ENCODE measurements at regions not wholly inside any gene's neighbourhood (a gene's known extent, or its start where the extent isn't known, plus 50 kb on each side); places are given as distances from the start of the nearest gene placed in this dataset.

GRCh38 chr16:87028481-87029320 lies 288.5 kb downstream of the C16orf95 start:
- H3K9ac ChIP-seq (ENCODE audit: control insufficient read depth, insufficient read depth, low read length), result no peak overlapping the region
- H3K4me1 ChIP-seq (ENCODE audit: control insufficient read depth, insufficient read depth, low read length), result no peaks in the 10 kb centered on the region
- no peak for DNase-seq (ENCODE audit: low read depth, low spot score)
- H3K27me3 ChIP-seq (replicated peaks in 1 of 2; ENCODE audit: control insufficient read depth in 2 of 2, insufficient read depth in 2 of 2, low read length in 1 of 2), result no peaks in the 10 kb centered on the region
- no peaks in the 10 kb centered on the region for H3K36me3 ChIP-seq (ENCODE audit: control insufficient read depth in 2 of 2, insufficient read depth in 2 of 2, low read length in 1 of 2)
- intact Hi-C loops (cut with micrococcal nuclease; ENCODE audit: unreplicated experiment), result no loop called here
- H3K9me3 ChIP-seq (replicated peaks; ENCODE audit: control insufficient read depth, insufficient read depth, low read length), result no peaks in the 10 kb centered on the region
- no peak overlapping the region for H2AFZ ChIP-seq (ENCODE audit: control insufficient read depth, low read depth, low read length)
- 30% methylated on average over 14 of the region's 14 CpGs for WGBS (ENCODE audit: insufficient coverage, insufficient replicate concordance, low lambda C conversion rate, missing lambda C conversion rate)
- in situ Hi-C loops (cut with MboI), result no loop called here
- no peak for FAIRE-seq
- H4K20me1 ChIP-seq (ENCODE audit: control insufficient read depth, insufficient read depth), result no peaks in the 10 kb centered on the region
- no peaks in the 10 kb centered on the region for H3K79me2 ChIP-seq (ENCODE audit: control insufficient read depth, insufficient read depth, low read length)
- ChIA-PET RAD21 (ENCODE audit: unreplicated experiment) (no interaction called here), CTCF (no interaction called here), POLR2A (no interaction called here), SMC1A (ENCODE audit: uncharacterized antibody, unreplicated experiment) (no interaction called here)
- TF ChIP-seq SMAD5 (IDR thresholded peaks at IDR 0.05; ENCODE audit: low read depth), result no peak
- TF ChIP-seq POLR2A (IDR thresholded peaks at IDR 0.05; ENCODE audit: low read depth, low read length), result no peak
- H3K4me3 ChIP-seq, result no peak overlapping the region
- no peak overlapping the region for H3K4me2 ChIP-seq (ENCODE audit: control insufficient read depth, insufficient read depth)
- ATAC-seq, result no peak
- H3K27ac ChIP-seq (ENCODE audit: control insufficient read depth, insufficient read depth), result no peak overlapping the region
- BruUV-seq (replicated peaks), result no TSS peak

GRCh38 chr16:87032554-87032953 lies 284.6 kb downstream of the C16orf95 start:
- in situ Hi-C loops (cut with MboI), result no loop called here
- no peak for FAIRE-seq
- CTCF ChIA-PET, result no interaction called here

More at GRCh38 chr16:87032554-87032953, 284.6 kb downstream of the C16orf95 start:
- RAD21 ChIA-PET (ENCODE audit: unreplicated experiment), result no interaction called here
- 21% methylated on average over 8 of the region's 8 CpGs for WGBS (ENCODE audit: insufficient coverage, insufficient replicate concordance, low lambda C conversion rate, missing lambda C conversion rate)
- DNase-seq (ENCODE audit: low read depth, low spot score) (no peak), ATAC-seq (no peak)
- POLR2A ChIA-PET, result no interaction called here
- no TSS peak for BruUV-seq (replicated peaks)
- TF ChIP-seq RFX5 (IDR thresholded peaks at IDR 0.05; ENCODE audit: low read depth, low read length) (no peak), RELB (IDR thresholded peaks at IDR 0.05; ENCODE audit: low read depth) (no peak), BACH1 (IDR thresholded peaks at IDR 0.05; ENCODE audit: borderline replicate concordance) (no peak), RCOR1 (conservative IDR thresholded peaks at IDR 0.05; ENCODE audit: low read depth, low read length) (no peak), TBL1XR1 (IDR thresholded peaks at IDR 0.05; ENCODE audit: low read depth, low read length) (no peak), TAF1 (IDR thresholded peaks at IDR 0.05; ENCODE audit: borderline replicate concordance, low read depth, low read length) (no peak), ATF7 (IDR thresholded peaks at IDR 0.05; ENCODE audit: low read depth) (no peak)
- Histone ChIP-seq H3K36me3 (ENCODE audit: control insufficient read depth in 2 of 2, insufficient read depth in 2 of 2, low read length in 1 of 2) (no peaks in the 10 kb centered on the region), H3K4me3 (no peak overlapping the region), H3K27me3 (replicated peaks in 1 of 2; ENCODE audit: control insufficient read depth in 2 of 2, insufficient read depth in 2 of 2, low read length in 1 of 2) (no peaks in the 10 kb centered on the region), H3K4me2 (ENCODE audit: control insufficient read depth, insufficient read depth) (no peak overlapping the region), H3K4me1 (ENCODE audit: control insufficient read depth, insufficient read depth, low read length) (no peaks in the 10 kb centered on the region), H4K20me1 (ENCODE audit: control insufficient read depth, insufficient read depth) (no peaks in the 10 kb centered on the region), H3K27ac (ENCODE audit: control insufficient read depth, insufficient read depth) (no peak overlapping the region), H3K79me2 (ENCODE audit: control insufficient read depth, insufficient read depth, low read length) (no peaks in the 10 kb centered on the region), H3K9me3 (replicated peaks; ENCODE audit: control insufficient read depth, insufficient read depth, low read length) (no peaks in the 10 kb centered on the region), H3K9ac (ENCODE audit: control insufficient read depth, insufficient read depth, low read length) (no peak overlapping the region), H2AFZ (ENCODE audit: control insufficient read depth, low read depth, low read length) (no peak overlapping the region)
- intact Hi-C loops (cut with micrococcal nuclease; ENCODE audit: unreplicated experiment), result no loop called here
- SMC1A ChIA-PET (ENCODE audit: uncharacterized antibody, unreplicated experiment), result no interaction called here
